ENCODE measurements at regions not wholly inside any gene's neighbourhood (a gene's known extent, or its start where the extent isn't known, plus 50 kb on each side); places are given as distances from the start of the nearest gene placed in this dataset.

DNA sequence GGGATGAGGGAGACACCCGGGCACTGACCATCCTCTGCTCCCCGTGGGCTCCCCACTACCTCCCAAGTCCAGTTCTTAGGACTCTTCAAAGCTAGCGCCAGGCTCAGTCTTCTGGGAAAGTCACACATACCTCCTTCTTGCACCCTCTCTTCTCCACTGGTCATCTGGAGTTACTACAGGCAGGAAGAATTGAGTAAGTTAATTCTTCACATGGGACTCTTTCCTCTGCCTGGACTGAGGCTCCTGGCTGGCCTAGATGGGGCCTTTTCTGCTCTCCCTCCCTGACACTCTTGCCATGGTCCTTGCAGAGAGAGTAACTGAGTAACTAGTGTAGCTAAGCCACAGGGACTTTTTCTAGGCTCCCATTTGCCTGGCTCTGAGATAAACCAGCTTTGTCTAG is 96.5 kb upstream of the CELF4 start:
- no peak for DNase-seq

GRCh38 chr18:37661478-37661877 is 95.9 kb upstream of the CELF4 start:
- no peak for DNase-seq

GRCh38 chr18:37661061-37661460 is 95.5 kb upstream of the CELF4 start:
- no peak for DNase-seq

- no peak for DNase-seq
Observed at GRCh38 chr18:37660658-37661057, 95.1 kb upstream of the CELF4 start.

DNA sequence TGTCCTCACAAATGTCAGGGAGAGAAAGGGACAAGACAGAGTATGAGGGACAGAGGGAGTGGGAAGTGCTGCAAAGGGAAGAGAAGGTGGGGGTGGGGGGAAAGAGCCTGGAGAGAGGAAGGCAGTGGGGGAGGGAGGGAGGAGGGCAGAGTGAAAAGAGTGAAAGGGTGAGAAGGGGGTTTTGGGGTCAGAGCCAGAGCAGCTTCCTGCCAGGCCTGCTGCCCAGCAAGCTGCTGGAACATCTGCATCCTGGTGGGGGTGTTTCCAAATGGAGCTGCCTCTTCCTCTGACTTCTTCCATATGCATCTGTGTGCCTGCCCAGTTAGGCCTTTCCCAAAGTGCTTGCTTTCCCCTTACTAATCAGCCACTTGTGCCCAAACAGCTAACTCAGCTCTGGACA is 94.3 kb upstream of the CELF4 start:
- no peak for DNase-seq

DNA sequence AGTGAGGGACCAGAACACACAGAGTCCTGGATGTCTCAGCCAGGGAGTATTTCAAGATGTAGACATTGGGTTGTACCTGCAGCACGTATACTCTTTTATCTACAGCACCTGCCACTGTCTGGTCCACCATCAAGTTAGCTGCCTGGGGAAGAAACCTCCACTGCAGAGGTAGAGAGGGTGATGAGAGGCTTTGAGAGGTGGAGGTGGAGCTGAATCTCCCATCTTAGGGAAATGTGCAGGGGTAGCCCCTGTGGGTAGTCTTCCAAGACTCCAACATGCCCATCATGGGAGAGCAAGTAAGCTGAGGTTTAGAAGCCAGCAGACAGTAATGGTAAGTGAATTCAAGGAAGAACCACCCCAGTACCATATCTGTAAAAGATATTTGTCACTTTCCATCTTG is 93.3 kb upstream of the CELF4 start:
- no peak for DNase-seq

GRCh38 chr18:37657493-37657892 is 91.9 kb upstream of the CELF4 start:
- no peak for DNase-seq

GRCh38 chr18:37654731-37655369 is 89.3 kb upstream of the CELF4 start:
- DNase-seq = no peak

- no peak for DNase-seq
Observed at GRCh38 chr18:37654034-37654433, 88.4 kb upstream of the CELF4 start.

GRCh38 chr18:37653618-37654017 is 88.0 kb upstream of the CELF4 start:
- no peak for DNase-seq

DNA sequence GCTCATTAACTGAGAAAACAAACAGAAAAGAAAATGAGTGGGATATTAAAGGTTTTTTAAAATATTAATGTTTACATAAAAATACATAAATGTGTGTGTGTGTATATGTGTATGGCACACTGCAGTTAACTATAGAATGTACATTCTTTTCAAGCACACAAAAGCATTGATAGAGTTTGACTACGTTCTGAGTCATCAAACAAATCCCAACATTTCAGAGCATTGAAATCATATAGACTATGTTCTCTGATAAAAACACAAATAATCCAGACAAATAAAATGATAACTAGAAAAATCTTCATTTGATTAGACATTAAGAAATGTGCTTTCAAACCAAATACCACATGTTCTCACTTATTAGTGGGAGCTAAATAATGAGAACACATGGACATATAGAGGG is 84.3 kb upstream of the CELF4 start:
- DNase-seq = no peak

- no peak for DNase-seq
Observed at GRCh38 chr18:37649416-37649815, 83.8 kb upstream of the CELF4 start.

- no peak for DNase-seq
Observed at GRCh38 chr18:37641573-37641972, 76.0 kb upstream of the CELF4 start.

DNA sequence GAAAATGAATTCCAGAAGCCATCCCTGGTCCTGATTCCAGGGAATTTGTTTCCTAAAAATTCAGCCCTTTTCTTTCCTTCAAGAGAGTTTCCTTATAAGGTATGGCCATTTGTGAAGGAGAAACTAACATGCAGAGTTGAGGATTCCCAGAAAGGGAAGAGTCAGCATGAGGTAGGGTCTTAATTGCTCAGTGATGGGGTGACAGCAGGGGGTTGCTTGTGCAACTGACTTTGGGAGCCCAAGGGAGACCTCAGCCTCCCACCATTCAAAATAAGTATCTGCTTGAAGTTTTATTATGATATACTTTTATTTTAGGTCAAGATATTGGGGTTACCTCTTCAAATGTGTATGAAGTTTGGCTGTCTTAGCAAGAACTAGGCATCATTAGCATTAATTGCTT is 74.9 kb upstream of the CELF4 start:
- no peak for DNase-seq

DNA sequence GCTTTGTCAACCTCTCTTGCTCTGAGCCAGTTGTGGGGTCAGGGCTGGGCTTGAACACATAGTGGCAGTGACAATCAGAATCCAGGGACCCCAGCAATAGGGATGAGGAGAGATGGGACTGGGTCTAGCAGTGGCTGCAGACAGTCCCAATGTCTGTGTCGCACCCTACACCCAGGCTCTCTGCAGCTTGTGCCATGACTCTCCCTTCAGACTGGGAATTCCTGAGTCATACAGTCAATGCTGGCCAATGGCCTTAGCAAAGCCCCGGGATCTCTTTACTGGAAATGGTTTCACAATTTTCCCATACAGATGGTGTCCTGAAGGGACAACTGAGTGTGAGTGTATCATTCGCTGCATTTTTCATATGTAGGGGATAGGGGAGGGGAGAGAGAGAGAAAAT is 74.2 kb upstream of the CELF4 start:
- DNase-seq = no peak

DNA sequence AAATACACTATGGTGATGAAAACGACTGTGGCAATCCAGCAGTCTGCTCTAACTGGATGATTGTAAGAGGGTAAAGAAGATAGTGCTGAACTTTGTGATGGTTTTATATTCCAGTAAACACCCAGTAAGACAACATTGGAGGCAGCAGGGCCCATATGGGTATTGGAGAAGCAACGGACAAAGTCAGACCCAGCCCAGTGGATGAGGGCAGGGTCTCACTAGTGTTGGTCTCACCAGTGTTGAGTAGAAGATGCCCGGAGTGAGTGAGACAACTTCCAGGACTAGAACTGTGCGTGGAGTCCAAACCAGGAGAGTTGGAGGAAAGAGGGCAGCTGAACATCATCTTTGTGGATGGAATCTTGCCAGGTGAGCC is 71.9 kb upstream of the CELF4 start:
- DNase-seq = no peak

DNA sequence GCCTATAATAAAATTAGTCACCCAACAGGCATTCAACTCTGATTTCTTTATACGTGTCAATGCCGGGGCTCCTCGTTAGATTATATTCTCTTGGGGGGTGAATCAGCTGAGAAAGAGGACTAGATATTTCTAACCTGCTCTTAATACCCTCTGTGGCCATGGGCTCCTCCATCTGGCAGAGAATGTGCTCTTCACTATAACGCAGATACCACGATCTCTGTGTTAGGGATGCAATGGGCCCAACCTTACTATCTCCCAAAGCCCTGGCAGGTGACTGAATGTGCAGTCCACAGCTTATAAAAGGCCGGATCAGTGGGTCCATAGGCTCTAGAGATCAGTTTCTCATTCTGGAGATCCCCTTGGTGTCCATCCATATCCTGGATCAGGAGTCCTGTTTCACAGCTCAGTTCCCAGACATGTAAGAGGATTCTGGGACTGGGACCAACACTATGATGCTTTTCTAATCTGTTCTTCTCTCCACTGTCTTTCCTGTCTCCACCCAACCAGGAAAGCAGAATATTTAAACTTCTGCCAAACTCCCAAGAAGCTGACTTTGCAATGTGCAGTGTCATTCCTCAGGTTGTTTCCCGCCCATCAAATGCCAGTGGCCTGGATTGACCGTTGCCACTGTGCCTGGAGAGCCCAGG is 71.4 kb upstream of the CELF4 start:
- no peak for DNase-seq

DNA sequence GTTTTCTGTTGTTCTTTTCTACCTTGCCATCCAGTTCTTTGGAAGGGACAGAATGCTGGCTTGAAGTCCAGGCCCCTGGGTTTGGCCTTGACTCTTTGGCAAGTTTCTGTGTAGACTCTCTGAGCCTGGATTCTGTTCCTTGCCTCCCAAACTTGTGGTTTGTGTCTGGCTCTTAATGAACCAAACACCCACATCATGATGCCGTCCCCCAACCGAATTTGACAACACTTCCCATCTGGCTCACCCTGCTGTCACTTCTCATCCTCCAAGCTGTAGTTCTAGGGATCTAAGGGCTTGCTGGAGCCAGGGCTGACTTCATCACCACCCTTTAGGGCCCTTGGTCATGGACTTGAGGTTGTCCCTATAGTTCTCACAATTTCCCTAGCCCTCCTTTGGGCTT is 68.9 kb upstream of the CELF4 start:
- no peak for DNase-seq

DNA sequence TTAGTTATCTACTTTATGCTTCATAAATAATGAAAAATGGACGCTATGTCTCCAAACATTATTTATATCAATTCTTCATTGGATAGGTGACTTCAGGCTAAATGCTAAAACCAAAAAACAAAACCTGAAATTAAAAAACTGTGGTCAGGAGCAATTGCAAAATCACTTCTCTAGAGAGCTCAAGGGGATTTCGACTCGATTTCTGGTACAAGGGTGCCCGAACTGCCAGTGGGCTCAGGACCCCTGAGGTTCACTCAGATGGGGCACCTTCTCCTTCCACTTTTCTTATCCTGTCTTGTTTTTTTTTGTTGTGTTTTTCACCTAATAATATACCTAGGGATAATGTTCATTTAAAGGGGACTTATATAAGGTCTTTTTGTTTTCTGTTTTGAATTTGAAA is 65.8 kb upstream of the CELF4 start:
- no peak for DNase-seq

GRCh38 chr18:37630334-37630733 is 64.7 kb upstream of the CELF4 start:
- DNase-seq = no peak

DNA sequence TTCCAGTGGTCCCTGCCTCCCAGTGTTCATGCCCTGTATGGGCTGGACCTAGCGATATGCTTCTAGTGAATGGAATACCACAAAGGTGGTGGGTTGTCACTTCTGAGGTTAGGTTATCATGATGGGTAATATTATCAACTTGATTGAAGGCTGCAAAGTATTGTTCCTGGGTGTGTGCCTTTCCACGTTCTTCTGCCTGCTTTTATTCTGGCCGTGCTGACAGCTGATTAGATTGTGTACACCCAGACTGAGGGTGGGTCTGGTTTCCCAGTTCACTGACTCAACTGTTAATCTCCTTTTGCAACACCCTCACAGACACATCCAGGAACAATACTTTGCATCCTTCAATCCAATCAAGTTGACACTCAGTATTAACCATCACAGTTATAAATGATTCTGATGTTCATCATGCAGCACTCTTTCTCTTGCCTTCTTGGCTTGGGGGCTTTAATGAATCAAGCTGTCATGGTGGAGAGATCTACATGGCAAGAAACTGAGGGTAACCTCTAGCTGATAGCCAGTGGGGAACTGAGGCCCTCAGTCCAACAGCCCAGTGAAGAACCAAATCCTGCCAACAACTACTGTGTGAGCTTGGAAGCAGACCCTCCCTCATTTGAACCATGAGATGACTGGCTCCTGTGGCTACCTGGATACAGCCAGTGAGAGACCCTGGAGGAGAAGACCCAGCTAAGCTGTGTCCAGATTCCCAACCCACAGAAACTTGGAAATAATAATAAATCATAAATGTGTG is 63.0 kb upstream of the CELF4 start:
- DNase-seq = no peak

DNA sequence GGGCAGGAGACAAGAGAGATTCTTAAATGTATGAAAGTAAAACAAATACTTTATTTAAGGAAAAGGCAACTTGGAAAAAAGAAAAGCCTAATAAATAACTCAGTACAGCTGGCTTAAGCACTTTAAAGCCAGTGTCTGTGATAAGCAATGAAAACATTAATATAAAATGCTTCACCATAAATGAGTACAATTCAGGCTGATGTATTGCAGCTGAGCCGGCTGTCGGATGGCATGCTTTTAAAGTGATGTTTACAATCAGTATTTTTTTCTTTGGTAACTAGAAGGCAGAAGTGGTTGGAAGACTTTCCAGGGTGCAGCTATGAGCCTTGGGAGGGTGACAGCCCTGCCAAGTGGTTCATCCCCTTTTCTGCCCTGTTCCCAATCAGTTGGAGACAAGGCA is 58.7 kb upstream of the CELF4 start:
- no peak for DNase-seq

- DNase-seq = no peak
Observed at GRCh38 chr18:37619964-37620363, 54.4 kb upstream of the CELF4 start.

DNA sequence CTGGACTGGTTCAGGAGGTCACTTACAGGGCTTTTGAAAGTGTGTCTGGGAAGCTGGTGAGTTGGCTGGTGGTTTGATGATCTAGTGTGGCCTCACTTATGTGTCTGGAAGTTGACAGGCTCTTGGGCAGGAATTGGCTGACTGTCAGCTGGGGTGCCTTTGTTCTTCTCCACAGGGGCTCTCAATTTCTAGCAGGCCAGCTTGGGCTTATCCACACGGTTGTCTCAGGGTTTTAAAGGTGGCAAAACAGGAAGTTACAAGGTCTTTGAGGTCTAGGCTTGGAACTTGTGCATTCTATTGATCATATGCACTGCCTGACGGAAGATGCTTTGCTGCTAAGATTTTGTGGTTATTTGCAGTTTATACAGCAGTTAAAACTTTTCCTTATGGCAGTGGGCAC is 52.0 kb upstream of the CELF4 start:
- DNase-seq = no peak

Measured in NCI-H1048 (cell line).